CD4-positive, alpha-beta memory T cell (primary cell): ENCODE measurements at regions not wholly inside any gene's neighbourhood (a gene's known extent, or its start where the extent isn't known, plus 50 kb on each side); places are given as distances from the start of the nearest gene placed in this dataset.
"Not testable (repeated sequence)": the region's sequence is repeated elsewhere in the genome, so short reads cannot be mapped to it uniquely, and the experiment has no call there.

ENCODE experiments used
- CTCF ChIA-PET: fragments of 350-600 bp; sonication (Branson Sonifier 250); formaldehyde crosslinking; loops from one replicate; lab custom pipeline; 2021; ENCODE audit warnings: inconsistent platforms; ENCODE audit not compliant: partially characterized antibody; lab: Charles Lee
- POLR2A ChIA-PET: fragments of 350-600 bp; sonication (Branson Sonifier 250); formaldehyde crosslinking; loops from one replicate; lab custom pipeline; 2021; ENCODE audit not compliant: partially characterized antibody; lab: Charles Lee
- DNase-seq, 5 donors: peaks; one replicate each; pipeline versions ENCODE4 v3.0.0 to v3.0.0-alpha.2; 2020 to 2022; ENCODE audit warnings: mixed read lengths in 1 of 5
- H3K27ac ChIP-seq: one replicate; pipeline ENCODE4 v1.7.0; 2013; ENCODE audit warnings: low read depth, low read length
- H3K27me3 ChIP-seq: 2 replicates; pipeline ENCODE4 v1.7.0; 2013; ENCODE audit warnings: mild to moderate bottlenecking, low read length, moderate library complexity; ENCODE audit not compliant: insufficient read depth
- H3K36me3 ChIP-seq: 2 replicates; pipeline ENCODE4 v1.7.0; 2013; ENCODE audit warnings: mild to moderate bottlenecking, low read length, moderate library complexity; ENCODE audit not compliant: insufficient read depth
- H3K4me1 ChIP-seq: 2 replicates; pipeline ENCODE4 v1.7.0; 2013; ENCODE audit warnings: mild to moderate bottlenecking, low read length, moderate library complexity; ENCODE audit not compliant: insufficient read depth
- H3K4me3 ChIP-seq, 2 donors: one replicate each; pipeline ENCODE4 v1.7.0; 2013; ENCODE audit warnings: low read length in 2 of 2, mild to moderate bottlenecking in 1 of 2
- H3K9me3 ChIP-seq, 2 donors: one replicate each; pipeline ENCODE4 v1.7.0; 2013; ENCODE audit warnings: low read length in 2 of 2, control low read depth in 1 of 2; ENCODE audit not compliant: control insufficient read depth in 1 of 2
- H3K27ac Mint-ChIP-seq, 7 donors: one replicate each; pipeline ENCODE4 v1.8.0; 2020 to 2021; ENCODE audit warnings: mixed read lengths in 7 of 7, mild to moderate bottlenecking in 6 of 7, inconsistent platforms in 3 of 7, moderate library complexity in 3 of 7
- H3K27me3 Mint-ChIP-seq, 2 donors: one replicate each; pipeline ENCODE4 v1.8.0; 2020 to 2021; ENCODE audit warnings: mixed read lengths in 2 of 2
- H3K36me3 Mint-ChIP-seq, 2 donors: one replicate each; pipeline ENCODE4 v1.8.0; 2020 to 2021; ENCODE audit warnings: mixed read lengths in 2 of 2, inconsistent platforms in 1 of 2, mild to moderate bottlenecking in 1 of 2
- H3K4me1 Mint-ChIP-seq, 4 donors: one replicate each; pipeline ENCODE4 v1.8.0; 2020 to 2021; ENCODE audit warnings: mixed read lengths in 4 of 4, mild to moderate bottlenecking in 1 of 4
- H3K4me3 Mint-ChIP-seq, 8 donors: one replicate each; pipeline ENCODE4 v1.8.0; 2020 to 2021; ENCODE audit warnings: mixed read lengths in 8 of 8, mild to moderate bottlenecking in 7 of 8, moderate library complexity in 6 of 8, inconsistent platforms in 3 of 8
- H3K9me3 Mint-ChIP-seq, 8 donors: one replicate each; pipeline ENCODE4 v1.8.0; 2020 to 2021; ENCODE audit warnings: mixed read lengths in 8 of 8, mild to moderate bottlenecking in 5 of 8, inconsistent platforms in 3 of 8, moderate library complexity in 1 of 8
- intact Hi-C: fragments of 100-400 bp; cut with micrococcal nuclease; formaldehyde crosslinking; loops from one replicate; pipeline ENCODE4 v1.15.1; 2023

GRCh38 chr1:104648269-104648691 lies 898.6 kb downstream of the AMY1C start:
- ChIA-PET POLR2A (no interaction called here), CTCF (no interaction called here)
- Histone ChIP-seq H3K4me3 (no peak overlapping the region), H3K36me3 (no peaks in the 10 kb centered on the region), H3K9me3 (no peaks in the 10 kb centered on the region), H3K4me1 (no peaks in the 10 kb centered on the region), H3K27me3 (no peaks in the 10 kb centered on the region), H3K27ac (no peak overlapping the region)
- no peaks in the 10 kb centered on the region for H3K36me3 Mint-ChIP-seq
- no peaks in the 10 kb centered on the region for H3K27me3 Mint-ChIP-seq
- DNase-seq: no peak
- H3K27ac Mint-ChIP-seq: no peak overlapping the region
- intact Hi-C loops: no loop called here
- H3K4me1 Mint-ChIP-seq: no peaks in the 10 kb centered on the region
- peaks cover 0 to 14% (median 5%) of the 10 kb centered on the region in 8 donors for H3K9me3 Mint-ChIP-seq
- no peak overlapping the region for H3K4me3 Mint-ChIP-seq

- H3K4me1 Mint-ChIP-seq, POLR2A ChIA-PET, H3K27me3 ChIP-seq, H3K9me3 ChIP-seq, H3K36me3 ChIP-seq, H3K27me3 Mint-ChIP-seq, H3K4me3 Mint-ChIP-seq, intact Hi-C loops, H3K36me3 Mint-ChIP-seq, H3K4me3 ChIP-seq, DNase-seq, H3K27ac Mint-ChIP-seq, H3K4me1 ChIP-seq, CTCF ChIA-PET, H3K27ac ChIP-seq: not testable (repeated sequence)
- peaks cover 0 to 20% (median 10%) of the 10 kb centered on the region in 8 donors for H3K9me3 Mint-ChIP-seq
Observed at GRCh38 chr1:104664374-104664773, 914.7 kb downstream of the AMY1C start.

- Mint-ChIP-seq H3K27me3 (no peaks in the 10 kb centered on the region), H3K4me1 (no peaks in the 10 kb centered on the region), H3K27ac (no peak overlapping the region), H3K4me3 (no peak overlapping the region), H3K36me3 (peaks cover 0 to 4% of the 10 kb centered on the region in 2 donors), H3K9me3 (peaks cover 0 to 20% (median 11%) of the 10 kb centered on the region in 8 donors)
- Histone ChIP-seq H3K27ac (no peak overlapping the region), H3K4me3 (no peak overlapping the region), H3K9me3 (no peaks in the 10 kb centered on the region), H3K27me3 (no peaks in the 10 kb centered on the region), H3K4me1 (no peaks in the 10 kb centered on the region), H3K36me3 (no peaks in the 10 kb centered on the region)
- no peak for DNase-seq
- ChIA-PET CTCF (no interaction called here), POLR2A (no interaction called here)
- intact Hi-C loops: no loop called here
Observed at GRCh38 chr1:104665300-104665699, 915.6 kb downstream of the AMY1C start.

- Mint-ChIP-seq H3K9me3 (peaks cover 0 to 16% (median 7%) of the 10 kb centered on the region in 8 donors), H3K27ac (no peak overlapping the region), H3K4me3 (no peak overlapping the region), H3K36me3 (no peaks in the 10 kb centered on the region), H3K4me1 (no peaks in the 10 kb centered on the region), H3K27me3 (no peaks in the 10 kb centered on the region)
- Histone ChIP-seq H3K9me3 (peaks cover 0 to 3% of the 10 kb centered on the region in 2 donors), H3K36me3 (no peaks in the 10 kb centered on the region), H3K27me3 (no peaks in the 10 kb centered on the region), H3K27ac (no peak overlapping the region), H3K4me1 (no peaks in the 10 kb centered on the region), H3K4me3 (no peak overlapping the region)
- POLR2A ChIA-PET: no interaction called here
- no peak for DNase-seq
- CTCF ChIA-PET: interaction anchor here (0.9 kb wide), 1 partner anchor 16 kb away, joined by 3 read pairs; no protein-coding TSS in a partner anchor
- intact Hi-C loops: no loop called here
Observed at GRCh38 chr1:104671684-104672353, 922.1 kb downstream of the AMY1C start.

- POLR2A ChIA-PET: no interaction called here
- no peak overlapping the region for H3K4me3 Mint-ChIP-seq
Observed at GRCh38 chr1:104699433-104699832, 949.7 kb downstream of the AMY1C start.

GRCh38 chr1:104702731-104703130 lies 953.0 kb downstream of the AMY1C start:
- Mint-ChIP-seq H3K4me3 (no peak overlapping the region), H3K27ac (no peak overlapping the region)
- POLR2A ChIA-PET: no interaction called here

More at GRCh38 chr1:104699433-104699832, 949.7 kb downstream of the AMY1C start:
- intact Hi-C loops: no loop called here
- H3K4me1 ChIP-seq: no peaks in the 10 kb centered on the region
- no peaks in the 10 kb centered on the region for H3K27me3 ChIP-seq
- Mint-ChIP-seq H3K4me1 (no peaks in the 10 kb centered on the region), H3K27me3 (no peaks in the 10 kb centered on the region), H3K27ac (peak overlapping the region in 1 of 7 donors; percentile 19), H3K9me3 (peaks cover 4 to 34% (median 19%) of the 10 kb centered on the region in 8 donors), H3K36me3 (no peaks in the 10 kb centered on the region)
- CTCF ChIA-PET: no interaction called here
- no peaks in the 10 kb centered on the region for H3K36me3 ChIP-seq
- H3K27ac ChIP-seq: no peak overlapping the region
- DNase-seq: no peak
- no peak overlapping the region for H3K4me3 ChIP-seq
- H3K9me3 ChIP-seq: no peaks in the 10 kb centered on the region

GRCh38 chr1:104706631-104707147 lies 957.0 kb downstream of the AMY1C start:
- Histone ChIP-seq H3K36me3 (no peaks in the 10 kb centered on the region), H3K9me3 (no peaks in the 10 kb centered on the region), H3K4me3 (no peak overlapping the region), H3K27ac (no peak overlapping the region), H3K27me3 (no peaks in the 10 kb centered on the region), H3K4me1 (no peaks in the 10 kb centered on the region)
- ChIA-PET POLR2A (no interaction called here), CTCF (no interaction called here)
- Mint-ChIP-seq H3K27me3 (no peaks in the 10 kb centered on the region), H3K27ac (peak overlapping the region in 1 of 7 donors; percentile 30), H3K36me3 (no peaks in the 10 kb centered on the region), H3K4me1 (peaks cover 0 to 8% (median 6%) of the 10 kb centered on the region in 4 donors), H3K9me3 (peaks cover 0 to 29% (median 8%) of the 10 kb centered on the region in 8 donors), H3K4me3 (peak overlapping the region in 5 of 8 donors; percentile 31 to 72 (median 46))
- DNase-seq: no peak
- intact Hi-C loops: no loop called here

More at GRCh38 chr1:104702731-104703130, 953.0 kb downstream of the AMY1C start:
- Histone ChIP-seq H3K27ac (no peak overlapping the region), H3K4me1 (no peaks in the 10 kb centered on the region), H3K36me3 (no peaks in the 10 kb centered on the region), H3K4me3 (no peak overlapping the region), H3K9me3 (no peaks in the 10 kb centered on the region), H3K27me3 (no peaks in the 10 kb centered on the region)
- Mint-ChIP-seq H3K4me1 (peaks cover 0 to 8% (median 6%) of the 10 kb centered on the region in 4 donors), H3K27me3 (no peaks in the 10 kb centered on the region), H3K9me3 (peaks cover 0 to 24% (median 6%) of the 10 kb centered on the region in 8 donors), H3K36me3 (no peaks in the 10 kb centered on the region)
- CTCF ChIA-PET: no interaction called here
- no peak for DNase-seq
- intact Hi-C loops: no loop called here
